SK-N-SH treated with all-trans-retinoic acid at 6 μM for 48 hours (cell line): ENCODE measurements at regions not wholly inside any gene's neighbourhood (a gene's known extent, or its start where the extent isn't known, plus 50 kb on each side); places are given as distances from the start of the nearest gene placed in this dataset.
"Not testable (repeated sequence)": the region's sequence is repeated elsewhere in the genome, so short reads cannot be mapped to it uniquely, and the experiment has no call there.

Source experiments
- BACH2 ChIP-seq: fragments of 250-450 bp; sonication (Bioruptor Pico); IDR thresholded peaks from 2 replicates; pipeline ENCODE4 v1.9.0; 2021; ENCODE audit warnings: mild to moderate bottlenecking, borderline replicate concordance
- TOX ChIP-seq: fragments of 250-450 bp; sonication (Bioruptor Pico); IDR thresholded peaks from 2 replicates; pipeline ENCODE4 v1.8.0; 2021; ENCODE audit warnings: mild to moderate bottlenecking, moderate library complexity, borderline replicate concordance
- TSHZ2 ChIP-seq: fragments of 250-450 bp; sonication (Bioruptor Pico); IDR thresholded peaks from 2 replicates; pipeline ENCODE4 v1.5.0; 2020; ENCODE audit warnings: mild to moderate bottlenecking, moderate library complexity
- ZC3H10 ChIP-seq: fragments of 250-450 bp; sonication (Bioruptor Pico); IDR thresholded peaks from 2 replicates; pipeline ENCODE4 v1.5.1; 2021; ENCODE audit warnings: mild to moderate bottlenecking, moderate library complexity
- ZNF70 ChIP-seq: fragments of 450-650 bp; formaldehyde crosslinking; IDR thresholded peaks from 2 replicates; pipeline ENCODE4 v1.5.0; 2020; ENCODE audit warnings: mild to moderate bottlenecking, moderate library complexity

GRCh38 chr1:148267066-148267465 is 115.0 kb upstream of the NBPF11 start:
- not testable (repeated sequence) for TF ChIP-seq BACH2, ZNF70, TSHZ2, ZC3H10, TOX (CRISPR knock-in tag)
